CD4-positive, alpha-beta T cell treated with Interleukin-12 subunit alpha and Interleukin-12 subunit beta, for 1 hour (primary cell): ENCODE measurements at regions not wholly inside any gene's neighbourhood (a gene's known extent, or its start where the extent isn't known, plus 50 kb on each side); places are given as distances from the start of the nearest gene placed in this dataset.
"Not testable (repeated sequence)": the region's sequence is repeated elsewhere in the genome, so short reads cannot be mapped to it uniquely, and the experiment has no call there.

Source experiments
- DNase-seq: peaks from one replicate; pipeline ENCODE4 v3.0.0-alpha.2; 2020

DNA sequence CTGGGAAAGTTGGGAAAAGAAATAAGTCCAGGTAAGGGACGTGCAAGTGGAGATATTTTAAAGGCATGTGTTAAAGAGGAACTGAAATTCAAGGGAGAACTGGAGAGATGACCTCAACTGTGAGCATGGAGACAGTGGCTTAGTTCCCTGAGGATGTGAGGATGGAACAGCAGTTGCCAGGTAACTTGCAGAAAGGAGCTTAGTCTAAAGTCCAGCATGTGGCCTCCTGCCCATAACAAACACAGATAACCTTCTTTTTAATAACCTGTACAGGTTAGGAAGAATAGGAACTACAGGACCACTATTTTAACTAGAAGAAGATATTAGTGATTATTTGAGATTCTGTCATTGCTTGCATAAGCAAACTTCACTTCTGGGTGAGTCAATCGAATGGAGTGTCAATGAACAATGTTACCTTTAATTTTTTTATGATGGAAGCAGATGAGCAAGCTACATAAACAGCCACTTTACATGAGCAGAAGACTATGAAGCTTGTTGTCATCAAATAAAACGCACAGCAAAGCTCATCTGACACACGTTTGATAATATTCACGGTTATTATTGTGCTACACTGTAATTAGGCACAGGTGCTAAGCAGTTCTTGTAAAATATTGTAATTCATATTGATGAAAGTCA lies 291.7 kb upstream of the DDHD1 start:
- no peak for DNase-seq

DNA sequence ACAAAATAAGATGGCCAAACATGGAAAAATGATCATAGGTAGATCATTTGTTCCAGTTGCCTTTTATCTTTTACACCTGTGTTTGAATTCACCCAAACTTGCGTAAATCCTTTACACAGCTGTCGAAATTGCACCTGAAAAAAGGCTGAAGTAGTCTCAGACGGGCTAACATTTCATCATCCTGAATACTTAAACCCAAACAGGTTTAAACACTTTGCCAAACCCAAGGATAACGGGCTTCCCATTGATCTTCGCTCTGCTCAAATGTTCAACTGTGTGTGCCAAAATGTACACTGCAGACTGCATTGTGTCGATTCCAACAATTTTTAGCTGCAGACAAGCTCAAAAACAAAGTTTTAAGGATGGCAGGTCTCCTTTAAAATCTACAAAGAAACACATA lies 288.7 kb upstream of the DDHD1 start:
- no peak for DNase-seq

DNA sequence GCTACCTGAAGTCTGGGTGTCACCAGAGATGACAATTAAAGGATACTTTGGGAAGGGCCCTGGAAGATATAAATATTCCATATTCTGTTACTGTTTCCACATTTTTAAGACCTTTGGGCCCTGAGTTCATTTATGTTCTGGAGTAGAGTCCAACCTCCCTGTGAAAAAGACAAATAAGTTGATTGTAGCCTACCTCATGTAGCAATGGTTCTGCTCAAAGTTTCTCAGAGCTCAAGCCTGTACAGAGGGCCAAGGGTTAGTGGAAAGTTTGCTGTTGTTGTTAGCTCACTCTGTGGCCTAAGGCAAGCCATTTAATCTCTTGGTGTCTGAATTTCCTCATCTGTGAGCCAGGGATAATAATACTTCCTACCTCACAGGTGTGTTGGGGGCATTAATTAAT lies 284.7 kb upstream of the DDHD1 start:
- no peak for DNase-seq

DNA sequence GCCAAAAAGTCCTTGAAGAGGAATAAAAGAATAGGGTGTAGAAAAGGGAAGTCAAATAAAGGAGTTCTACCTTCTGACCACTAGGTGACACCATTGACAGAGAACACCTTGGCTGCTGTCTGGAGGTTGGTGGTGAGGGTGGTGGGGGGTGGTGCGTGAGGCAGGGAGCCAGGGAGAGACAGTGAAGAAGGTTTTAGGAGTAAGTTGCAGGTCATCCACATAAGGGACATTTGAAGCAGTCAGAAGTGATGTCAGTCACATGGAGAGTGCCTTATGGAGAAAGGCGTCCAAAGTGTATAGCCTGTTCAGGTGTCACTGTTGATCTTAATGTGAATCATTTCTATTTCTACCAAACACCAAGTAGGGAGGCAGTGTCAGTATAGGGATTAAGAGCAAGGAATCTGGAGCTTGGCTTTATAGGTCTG lies 279.3 kb upstream of the DDHD1 start:
- DNase-seq: no peak

DNA sequence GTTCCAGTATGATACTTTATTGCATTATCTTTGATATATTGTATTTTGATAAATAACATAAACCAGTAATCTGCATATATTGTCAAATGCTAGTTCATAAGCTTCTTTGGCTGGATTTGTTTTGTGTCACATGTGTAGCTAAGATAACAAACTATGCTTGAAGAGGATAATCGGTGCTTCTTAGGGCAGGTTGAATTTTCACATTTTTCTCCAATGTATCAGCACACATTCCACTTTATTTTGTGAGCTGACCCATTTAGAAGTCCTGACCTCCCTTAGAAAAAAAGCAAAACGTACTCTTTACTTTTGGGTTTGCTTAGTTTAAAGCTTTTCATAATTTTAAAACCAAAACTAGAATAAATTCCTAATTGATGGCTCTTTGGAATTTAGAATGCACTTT lies 277.7 kb upstream of the DDHD1 start:
- no peak for DNase-seq

DNA sequence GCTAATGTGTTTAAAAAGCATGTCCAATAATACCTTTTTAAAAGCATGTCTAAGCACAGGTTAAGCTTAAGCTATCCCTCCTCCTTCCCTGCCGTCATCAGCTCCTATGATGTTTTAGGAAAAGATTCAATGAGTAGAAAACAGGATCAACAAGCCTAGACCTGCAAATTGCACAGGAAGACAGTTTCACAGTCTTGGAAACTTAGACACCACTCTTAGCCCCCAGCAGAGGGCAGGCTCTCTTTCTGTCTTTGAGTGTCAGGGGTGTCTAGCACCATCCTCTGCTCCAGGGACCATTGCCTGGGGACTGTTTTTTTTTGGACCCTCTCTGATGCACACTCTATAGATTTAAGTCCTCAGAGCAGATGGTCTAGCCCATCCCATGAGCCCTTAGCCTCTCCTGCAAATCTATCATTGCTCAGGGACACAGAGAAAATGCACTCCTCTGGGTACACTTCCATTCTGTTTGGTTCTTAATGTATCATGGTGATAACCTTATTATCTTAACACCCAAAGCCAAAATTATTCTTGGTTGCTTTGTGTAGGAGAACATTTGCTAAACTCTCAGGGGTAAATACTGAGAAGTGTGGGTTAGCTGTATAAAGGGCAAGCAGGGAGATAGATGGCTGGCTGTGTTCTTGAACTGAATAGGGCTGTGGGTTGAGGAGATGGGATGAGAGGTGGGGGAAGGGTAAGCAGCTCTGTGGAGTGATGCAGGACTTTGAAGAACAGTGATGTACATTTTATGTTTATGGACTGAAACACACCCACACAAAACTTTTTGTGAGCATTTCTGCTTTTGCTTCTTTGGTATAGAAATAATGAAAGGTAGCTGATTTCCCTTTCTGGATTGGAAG lies 259.9 kb upstream of the DDHD1 start:
- no peak for DNase-seq

DNA sequence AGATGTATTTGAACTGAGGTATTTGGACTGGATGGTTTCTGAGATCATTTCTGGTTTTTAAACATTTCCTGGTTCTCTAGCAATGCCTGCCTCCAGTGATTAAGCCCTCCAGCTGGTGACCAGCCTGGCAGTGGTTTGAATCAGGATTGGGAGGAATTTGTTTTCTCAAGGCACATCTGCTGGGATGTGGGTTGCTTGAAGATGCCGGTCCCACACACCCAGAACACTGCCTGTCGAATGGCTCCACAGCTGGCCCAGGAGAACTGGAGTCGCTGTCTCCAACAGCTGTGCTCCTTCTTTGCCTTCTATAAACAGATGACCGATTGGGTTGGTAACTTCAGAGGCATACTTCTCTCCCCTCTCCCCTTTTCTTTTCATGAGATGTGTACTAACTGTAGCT lies 258.0 kb upstream of the DDHD1 start:
- no peak for DNase-seq

DNA sequence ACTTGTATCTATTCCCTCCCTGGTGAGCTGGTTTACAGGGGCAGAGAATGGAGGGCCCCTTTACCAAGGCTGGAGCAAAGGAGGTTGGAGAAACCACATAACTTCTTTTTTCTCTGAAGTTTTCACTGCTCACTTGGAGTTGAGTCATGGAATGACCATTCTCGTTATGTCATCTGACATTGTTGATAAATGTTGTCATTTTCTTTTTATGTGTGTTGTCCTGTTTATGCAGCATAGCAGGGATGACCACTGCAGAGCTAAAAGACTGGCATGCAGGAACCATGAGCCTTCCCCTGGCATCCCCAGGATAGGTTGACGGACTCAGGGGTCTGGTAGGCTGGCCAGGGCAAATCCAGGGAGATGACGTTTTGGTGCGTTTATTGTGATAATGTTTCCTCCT lies 256.8 kb upstream of the DDHD1 start:
- DNase-seq: no peak

DNA sequence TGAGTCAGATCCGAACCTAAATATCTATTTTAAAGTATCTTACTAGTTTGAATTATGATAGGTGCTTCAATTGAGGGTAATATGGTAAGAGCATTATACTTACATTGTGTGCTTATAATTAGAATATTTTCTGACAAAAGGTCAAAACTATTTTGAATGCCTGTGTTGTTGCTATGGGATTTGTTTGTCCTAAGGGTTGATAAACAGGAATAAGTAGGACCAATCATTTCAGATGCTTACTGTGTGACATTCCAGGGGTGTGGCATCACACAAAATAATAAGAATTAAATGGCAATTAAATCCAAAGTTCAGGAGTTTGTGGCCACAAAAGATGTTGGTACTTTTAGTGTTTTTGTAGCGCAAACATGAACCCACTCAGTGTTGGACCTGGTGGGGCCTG lies 256.2 kb upstream of the DDHD1 start:
- no peak for DNase-seq

DNA sequence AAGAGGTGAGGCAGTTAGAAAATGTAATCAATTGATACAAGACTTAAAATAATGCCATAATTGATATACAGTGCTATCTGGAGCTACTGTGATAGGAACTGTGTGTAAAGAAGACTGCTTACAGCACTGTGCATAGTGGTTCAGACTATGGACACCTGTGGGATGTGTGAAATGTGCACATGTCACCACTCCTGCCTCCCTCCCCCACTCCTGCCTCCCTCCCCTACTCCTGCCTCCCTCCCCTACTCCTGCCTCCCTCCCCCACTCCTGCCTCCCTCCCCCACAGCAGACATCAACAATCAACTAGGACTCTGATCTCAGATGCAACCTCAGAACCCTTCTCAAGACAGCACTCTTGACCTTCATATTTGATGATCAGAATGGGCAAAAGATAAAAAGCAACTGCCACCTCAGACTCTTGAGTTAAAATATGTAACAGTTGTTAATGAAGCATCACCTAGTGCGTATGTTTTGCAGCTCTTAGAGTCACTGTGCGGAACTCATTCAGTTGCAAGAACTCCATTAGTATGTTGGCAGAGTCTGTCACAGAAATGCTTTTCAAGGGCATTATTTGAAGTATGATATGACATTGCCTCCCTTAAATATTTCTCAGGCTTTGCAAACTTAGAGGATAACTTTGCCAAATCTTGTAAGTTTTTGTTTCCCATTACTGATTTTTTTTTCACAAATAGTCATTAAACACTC lies 255.2 kb upstream of the DDHD1 start:
- DNase-seq: no peak

DNA sequence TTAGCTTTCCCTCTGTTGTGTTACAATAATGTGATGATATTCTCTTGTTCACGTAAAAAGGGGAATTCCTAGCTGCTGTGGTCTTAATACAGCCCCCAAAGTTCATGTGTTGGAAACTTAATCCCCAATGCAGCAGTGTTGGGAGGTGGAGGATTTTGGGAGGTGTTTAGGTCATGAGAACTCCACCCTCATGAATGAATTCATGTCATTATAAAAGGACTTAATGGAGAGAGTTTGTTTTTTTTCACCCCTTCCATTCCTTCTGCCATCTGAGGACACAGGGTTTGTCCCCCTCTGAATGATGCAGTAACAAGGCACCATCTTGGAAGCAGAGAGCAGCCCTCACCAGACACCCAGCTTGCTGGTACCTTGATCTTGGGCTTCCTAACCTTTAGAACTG lies 253.4 kb upstream of the DDHD1 start:
- DNase-seq: no peak

DNA sequence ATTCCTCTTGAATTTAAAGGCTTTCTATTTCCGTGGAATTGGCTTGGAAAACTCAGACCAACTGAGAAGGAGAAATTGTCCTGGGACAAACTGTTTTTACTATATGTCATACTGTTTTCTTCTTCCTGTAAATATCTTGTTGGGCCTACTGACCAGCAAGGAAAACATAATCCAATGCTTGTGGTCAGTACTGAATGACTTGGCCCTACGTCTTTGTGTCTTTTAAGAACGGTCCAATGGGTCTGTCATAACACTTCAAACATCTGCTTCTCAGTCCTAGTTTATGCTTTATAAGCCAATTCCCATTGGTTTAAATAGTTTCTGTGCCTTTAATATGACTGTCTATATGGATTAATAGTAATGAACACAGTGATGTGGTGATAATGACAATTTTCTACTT lies 248.5 kb upstream of the DDHD1 start:
- DNase-seq: no peak

DNA sequence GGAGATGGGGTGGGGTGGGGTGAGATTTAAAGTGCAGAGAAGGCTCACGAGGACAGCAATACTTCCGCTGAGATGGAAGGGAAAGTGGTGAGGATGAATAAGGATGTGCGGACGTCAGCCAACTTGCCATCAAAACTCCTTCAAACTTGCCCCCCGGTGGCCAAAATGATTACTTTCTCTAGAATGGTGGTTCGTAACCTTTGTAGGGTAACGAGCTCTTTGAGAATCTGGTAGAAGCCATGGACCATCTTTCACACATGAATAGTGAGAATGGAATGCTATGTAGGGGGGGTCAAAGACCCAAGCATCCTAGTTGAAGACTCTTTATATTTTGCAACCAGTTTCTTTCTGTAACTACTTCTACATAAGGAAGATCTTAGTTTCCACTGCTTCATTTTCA lies 245.9 kb upstream of the DDHD1 start:
- no peak for DNase-seq

DNA sequence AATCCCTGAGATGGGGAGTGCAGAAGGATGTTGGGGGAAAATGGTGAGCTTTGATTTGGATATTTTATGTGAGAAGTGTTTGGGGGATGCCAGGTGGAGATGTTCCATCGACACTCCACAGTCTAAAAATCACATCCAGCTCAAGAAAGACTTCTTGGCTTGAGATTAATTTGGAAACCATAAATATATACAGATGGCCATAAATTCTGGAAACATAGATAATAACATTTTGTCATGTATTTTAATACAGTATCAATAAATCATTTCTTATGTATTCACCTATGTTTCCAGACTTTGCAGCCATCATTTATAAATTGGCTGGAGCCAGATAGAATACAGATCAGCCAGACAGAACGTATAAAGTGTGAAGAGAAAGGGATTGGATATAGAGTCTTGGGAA lies 245.5 kb upstream of the DDHD1 start:
- DNase-seq: no peak

DNA sequence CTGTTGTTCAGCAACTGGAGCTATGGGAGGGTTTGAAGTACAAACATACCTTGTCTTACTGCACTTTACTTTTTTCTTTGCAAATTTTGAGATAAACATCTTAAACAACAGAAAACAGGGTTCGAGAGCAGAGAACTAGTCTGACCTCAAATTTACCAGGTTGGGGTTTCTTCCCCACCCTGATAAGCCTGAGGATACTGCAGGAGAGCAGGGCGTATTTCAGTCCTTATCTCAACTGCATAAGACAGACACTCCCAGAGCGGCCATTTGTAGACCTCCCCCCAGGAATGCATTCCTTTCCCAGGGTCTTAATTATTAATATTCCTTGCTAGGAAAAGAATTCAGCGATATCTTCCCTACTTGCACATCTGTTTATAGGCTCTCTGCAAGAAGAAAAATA lies 242.1 kb upstream of the DDHD1 start:
- not testable (repeated sequence) for DNase-seq

DNA sequence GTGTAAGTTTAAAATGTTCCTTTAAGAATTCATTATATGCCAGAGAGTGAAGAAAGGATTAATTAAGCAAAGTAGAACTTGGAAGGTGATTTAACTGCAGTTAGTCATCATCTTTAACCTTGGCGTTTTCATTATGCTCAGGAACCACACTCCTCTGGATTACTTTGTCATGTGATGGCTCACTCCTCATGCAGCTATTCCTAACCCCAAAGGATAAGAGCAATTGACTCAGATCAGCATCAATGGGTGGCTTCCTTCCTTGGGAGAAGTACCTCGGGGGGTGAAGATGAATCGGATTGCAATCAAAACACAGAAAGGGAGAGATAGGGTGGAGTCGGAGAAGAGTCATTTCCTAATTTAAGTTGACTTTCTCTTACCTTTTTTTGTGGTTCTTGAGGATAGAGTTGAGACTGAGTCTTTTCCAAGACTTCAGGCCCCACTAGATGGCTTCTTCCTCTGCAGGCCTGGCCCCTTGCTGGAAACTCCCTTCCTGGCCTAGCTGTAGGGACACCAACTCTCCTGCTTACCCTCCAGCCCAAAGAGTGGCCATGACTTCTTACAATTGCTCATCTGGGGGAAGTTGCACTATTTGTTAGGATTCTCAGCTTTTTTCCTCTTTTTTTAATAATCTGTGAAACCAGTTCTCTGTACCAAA lies 238.6 kb upstream of the DDHD1 start:
- DNase-seq: no peak

DNA sequence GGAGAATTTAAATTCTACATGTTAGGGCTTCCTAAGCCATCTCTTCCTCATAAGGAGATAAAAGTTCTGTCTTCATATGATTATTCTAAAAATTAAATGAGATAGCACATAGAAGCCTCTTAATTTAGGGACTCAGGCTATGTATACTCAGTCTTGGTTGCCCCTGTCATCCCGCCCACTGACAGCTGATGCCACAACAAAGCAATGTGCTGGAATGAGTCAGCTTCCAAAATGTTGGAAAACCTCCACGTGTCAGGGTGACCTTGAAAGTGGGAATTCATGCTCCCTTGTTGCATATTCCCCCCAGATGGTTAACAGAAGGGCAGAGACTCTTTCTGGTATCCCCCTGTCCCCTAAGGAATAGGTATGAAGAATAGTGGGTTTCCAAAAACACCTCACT lies 238.0 kb upstream of the DDHD1 start:
- DNase-seq: no peak

DNA sequence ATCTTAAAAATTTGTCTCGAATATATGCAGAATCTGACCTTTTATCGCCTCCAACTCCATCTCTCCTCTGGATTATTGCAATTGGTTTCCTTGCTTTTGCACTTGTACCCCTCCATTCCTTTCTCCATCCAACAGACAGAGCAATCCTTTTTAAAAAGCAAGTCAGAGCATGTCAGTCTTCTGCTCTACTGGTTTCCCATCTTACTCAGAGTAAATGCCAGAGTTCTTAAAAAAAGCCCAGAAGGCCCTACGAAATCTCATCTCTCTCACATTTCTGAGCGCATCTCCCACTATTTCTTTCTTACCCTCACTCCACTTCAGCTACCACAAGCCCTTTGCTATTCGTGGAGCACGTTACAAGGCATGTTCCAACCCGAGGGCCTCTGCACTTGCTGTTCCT lies 236.9 kb upstream of the DDHD1 start:
- DNase-seq: no peak

DNA sequence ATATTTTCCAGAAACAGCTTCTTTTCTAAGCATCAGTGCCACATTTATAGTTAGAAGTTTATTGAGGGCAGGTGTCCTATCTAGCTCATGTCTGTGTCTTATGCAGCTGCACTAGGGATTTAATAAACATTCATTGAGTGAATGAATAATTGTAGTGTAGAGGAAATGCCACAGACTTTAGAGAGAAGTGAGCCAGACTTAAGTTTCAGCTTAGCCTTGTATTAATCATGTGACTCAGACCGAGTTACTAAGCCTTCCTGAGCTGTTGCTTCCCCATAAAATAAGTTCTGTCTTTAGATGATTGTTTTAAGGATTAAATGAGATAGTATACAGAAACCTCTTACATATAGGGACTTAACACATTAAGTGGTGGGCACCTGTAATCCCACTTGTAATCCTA lies 236.1 kb upstream of the DDHD1 start:
- no peak for DNase-seq

DNA sequence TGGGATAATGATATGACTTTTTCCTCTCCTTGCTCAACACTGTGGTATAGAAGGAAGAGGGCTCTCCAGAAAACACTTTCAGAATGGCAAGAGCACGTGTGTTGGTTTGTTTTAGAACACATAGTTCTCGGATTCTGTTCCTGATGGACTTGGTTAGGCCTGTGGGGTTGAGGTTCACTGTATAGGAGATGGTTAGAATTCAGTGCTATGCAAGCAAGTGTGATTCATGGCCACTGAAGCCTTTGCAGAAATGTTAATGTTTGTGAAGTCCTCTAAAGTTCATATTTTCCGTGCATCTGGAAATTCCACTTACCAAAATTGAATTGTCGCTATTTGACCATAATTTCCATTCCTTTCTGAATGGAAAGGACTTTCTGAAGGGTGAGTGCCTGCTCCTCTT lies 233.2 kb upstream of the DDHD1 start:
- DNase-seq: no peak

DNA sequence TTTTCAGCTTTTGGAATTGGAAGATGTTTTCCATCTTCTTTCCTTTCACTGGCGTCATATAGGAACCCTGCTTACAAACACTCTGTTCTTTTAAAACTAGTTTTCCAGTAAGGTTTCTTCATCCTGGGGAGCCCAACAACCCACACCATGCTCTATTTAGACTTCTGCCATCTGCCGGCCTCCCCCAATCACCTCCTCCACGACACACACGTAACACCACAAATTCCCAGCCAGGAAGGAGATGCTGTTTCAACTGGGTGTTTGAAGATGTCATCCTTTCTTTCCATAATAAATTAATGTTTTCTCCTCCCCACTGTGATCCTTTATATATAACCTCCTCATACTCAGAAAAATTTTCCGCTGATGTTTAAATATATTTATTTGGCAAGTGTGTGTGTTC lies 231.4 kb upstream of the DDHD1 start:
- DNase-seq: no peak

DNA sequence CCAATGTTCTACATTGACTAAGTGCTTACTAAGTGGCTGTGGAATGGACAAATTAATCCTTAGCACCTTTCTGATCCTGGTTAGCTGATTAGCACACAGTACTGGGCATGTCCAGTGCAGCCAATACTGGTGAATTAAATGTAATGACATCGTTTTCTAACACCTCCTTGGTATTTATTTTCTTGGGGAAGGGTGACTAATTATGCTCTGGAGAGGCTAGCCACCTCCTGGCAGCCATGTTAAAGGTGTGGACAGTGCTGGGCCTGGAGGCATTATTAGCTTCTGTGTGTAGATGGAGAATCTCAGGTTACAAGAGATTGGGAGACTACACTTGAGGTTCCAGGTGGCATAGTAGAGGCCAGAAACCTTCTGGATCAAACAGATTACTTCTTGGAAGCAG lies 230.9 kb upstream of the DDHD1 start:
- no peak for DNase-seq

DNA sequence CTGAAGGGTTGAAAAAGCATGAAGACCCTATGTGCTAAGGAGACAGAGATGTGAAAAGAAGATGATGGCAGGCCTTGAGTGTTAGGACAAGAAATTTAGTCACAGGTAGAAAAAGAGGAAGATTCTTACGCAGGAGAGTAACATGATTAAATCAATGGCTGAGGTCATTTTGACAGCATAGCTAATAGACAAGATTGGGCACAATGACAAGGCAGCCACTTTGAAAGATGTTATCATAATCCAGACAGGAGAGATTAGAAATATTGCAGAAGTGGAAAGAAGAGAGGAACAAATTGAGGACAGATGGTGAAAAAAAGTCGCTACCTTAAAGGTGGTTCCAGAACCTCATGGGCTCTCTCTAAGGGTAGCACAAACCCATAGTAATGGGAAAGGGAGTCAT lies 228.8 kb upstream of the DDHD1 start:
- no peak for DNase-seq

DNA sequence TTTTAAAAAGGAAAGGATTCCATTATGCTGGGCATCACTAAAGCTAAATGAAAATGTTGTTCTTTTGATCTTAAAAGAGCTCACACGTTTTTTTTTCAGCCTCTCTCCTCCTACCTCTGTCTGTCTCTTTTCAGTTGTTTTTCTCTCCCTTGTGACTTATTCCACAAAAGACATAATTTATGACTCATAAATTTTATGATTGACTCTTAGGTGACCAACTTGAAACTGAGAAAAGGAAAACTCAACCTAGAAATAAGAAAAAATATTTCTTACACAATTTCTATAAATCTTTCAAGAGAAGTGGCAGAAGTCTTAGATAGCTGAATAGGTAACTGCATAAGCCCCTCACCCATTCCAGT lies 227.7 kb upstream of the DDHD1 start:
- no peak for DNase-seq
